ENCODE measurements at regions not wholly inside any gene's neighbourhood (a gene's known extent, or its start where the extent isn't known, plus 50 kb on each side); places are given as distances from the start of the nearest gene placed in this dataset.
A peak's percentile ranks its signal among the peaks of the same experiment; 100 is the strongest.

- no TSS peak for BruUV-seq (replicated peaks)
- DNase-seq (ENCODE audit: low read depth, low spot score) (no peak), ATAC-seq (no peak)
- H3K9me2 ChIP-seq (ENCODE audit: insufficient read depth), result no peaks in the 10 kb centered on the region
- H3K36me3 ChIP-seq (ENCODE audit: control insufficient read depth in 1 of 2, insufficient read depth in 2 of 2, low read length in 2 of 2), result no peaks in the 10 kb centered on the region
- no peak overlapping the region for H3K9ac ChIP-seq (ENCODE audit: low read length)
- TF ChIP-seq EZH2phosphoT487 (IDR thresholded peaks at IDR 0.05; ENCODE audit: borderline replicate concordance) (no peak), ATF3 (IDR thresholded peaks at IDR 0.05) (no peak), SRF (IDR thresholded peaks at IDR 0.05; ENCODE audit: low read depth) (no peak), JUND (IDR thresholded peaks at IDR 0.05) (no peak), SP1 (IDR thresholded peaks at IDR 0.05; ENCODE audit: low read depth) (no peak), EGR1 (IDR thresholded peaks at IDR 0.05; ENCODE audit: low read depth) (no peak), SIN3A (IDR thresholded peaks at IDR 0.05; ENCODE audit: low read depth) (no peak), FOSL1 (IDR thresholded peaks at IDR 0.05; ENCODE audit: low read depth) (no peak)
- no peak overlapping the region for H2AFZ ChIP-seq (ENCODE audit: low read depth, low read length, poor library complexity, severe bottlenecking)
- CTCF ChIA-PET, result no interaction called here
- POLR2A ChIA-PET, result no interaction called here
- intact Hi-C loops (cut with micrococcal nuclease), result no loop called here
- H3K4me2 ChIP-seq (ENCODE audit: low read length), result no peak overlapping the region
- no peaks in the 10 kb centered on the region for H4K20me1 ChIP-seq (ENCODE audit: insufficient read depth)
- H3K4me1 ChIP-seq (ENCODE audit: control insufficient read depth in 1 of 2, insufficient read depth in 2 of 2, low read length in 2 of 2), result no peaks in the 10 kb centered on the region
- H3K4me3 ChIP-seq (replicated peaks in 1 of 2; ENCODE audit: low read depth in 1 of 2, low read length in 2 of 2), result no peak overlapping the region
- no peak overlapping the region for H3K27ac ChIP-seq (ENCODE audit: low read depth, low read length)
- peaks cover 4% of the 10 kb centered on the region; the same call in 1 of the 2 replicates for H3K27me3 ChIP-seq (ENCODE audit: insufficient read depth, low read length)
- RAD21 ChIA-PET (ENCODE audit: low non-redundant PET in 1 of 2, low total read pairs in 2 of 2, uncharacterized antibody in 2 of 2, unreplicated experiment in 2 of 2), result no interaction called here
- no peaks in the 10 kb centered on the region for H3K9me3 ChIP-seq (ENCODE audit: control insufficient read depth in 1 of 2, insufficient read depth in 1 of 2, low read depth in 1 of 2, low read length in 2 of 2)
- H3K79me2 ChIP-seq (ENCODE audit: insufficient read depth, low read length), result no peaks in the 10 kb centered on the region
Measured at GRCh38 chr6:168240160-168240559, 79.4 kb downstream of the DACT2 start.

DNA sequence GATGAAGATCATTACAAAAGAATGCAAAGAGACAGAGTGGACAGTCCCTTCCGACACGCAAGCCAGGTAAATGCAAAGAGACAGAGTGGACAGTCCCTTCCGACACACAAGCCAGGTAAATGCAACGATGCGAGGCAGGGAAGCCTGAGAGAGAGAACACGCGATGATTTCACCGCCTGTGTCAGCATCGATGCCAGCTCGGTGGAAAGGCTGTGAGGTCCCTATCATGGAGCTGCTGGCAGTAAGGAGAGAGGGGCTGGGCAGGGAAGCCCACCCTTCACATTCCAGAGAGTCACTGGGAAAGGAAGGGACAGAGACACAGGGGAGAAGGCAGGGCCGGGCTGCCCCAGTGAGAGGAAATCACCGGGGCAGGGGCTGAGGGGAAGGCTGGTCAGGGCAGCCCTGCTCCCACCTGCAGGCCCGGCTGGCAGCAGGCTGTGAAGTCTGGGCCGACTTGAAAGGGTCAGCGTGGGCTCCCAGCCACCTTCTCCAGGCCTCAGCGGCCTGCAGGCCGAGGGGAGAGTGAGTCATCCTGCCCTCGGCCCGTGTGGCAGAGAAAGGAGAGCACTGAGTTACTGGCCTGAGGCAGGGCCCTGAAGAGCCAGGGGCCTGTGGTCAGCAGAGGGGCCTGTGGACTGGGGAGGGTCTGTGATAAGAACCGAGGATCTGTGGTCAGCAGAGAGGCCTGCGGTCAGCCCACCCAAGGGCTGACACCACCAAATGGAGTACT, 80.4 kb downstream of the DACT2 start:
- no peak for DNase-seq (ENCODE audit: low read depth, low spot score)
- no TSS peak for BruUV-seq (replicated peaks)
- TF ChIP-seq EZH2 (IDR thresholded peaks at IDR 0.05), result no peak
- ChIA-PET POLR2A (no interaction called here), CTCF (no interaction called here), RAD21 (ENCODE audit: low non-redundant PET in 1 of 2, low total read pairs in 2 of 2, uncharacterized antibody in 2 of 2, unreplicated experiment in 2 of 2) (no interaction called here)
- no peaks in the 10 kb centered on the region for H4K20me1 ChIP-seq (ENCODE audit: insufficient read depth)
- no peak overlapping the region for H3K9ac ChIP-seq (ENCODE audit: low read length)
- intact Hi-C loops (cut with micrococcal nuclease), result no loop called here
- H3K36me3 ChIP-seq (ENCODE audit: control insufficient read depth in 1 of 2, insufficient read depth in 2 of 2, low read length in 2 of 2), result no peaks in the 10 kb centered on the region
- H3K4me1 ChIP-seq (ENCODE audit: control insufficient read depth in 1 of 2, insufficient read depth in 2 of 2, low read length in 2 of 2), result no peaks in the 10 kb centered on the region
- no peak overlapping the region for H3K4me3 ChIP-seq (replicated peaks in 1 of 2; ENCODE audit: low read depth in 1 of 2, low read length in 2 of 2)
- 0 out of 2 replicates have a peak, but pooled peaks have one; percentile 27 for ATAC-seq
- no peaks in the 10 kb centered on the region for H3K9me3 ChIP-seq (ENCODE audit: control insufficient read depth in 1 of 2, insufficient read depth in 1 of 2, low read depth in 1 of 2, low read length in 2 of 2)
- no peaks in the 10 kb centered on the region for H3K79me2 ChIP-seq (ENCODE audit: insufficient read depth, low read length)
- no peak overlapping the region for H2AFZ ChIP-seq (ENCODE audit: low read depth, low read length, poor library complexity, severe bottlenecking)
- no peak overlapping the region for H3K4me2 ChIP-seq (ENCODE audit: low read length)
- no peaks in the 10 kb centered on the region for H3K9me2 ChIP-seq (ENCODE audit: insufficient read depth)
- no peak overlapping the region for H3K27ac ChIP-seq (ENCODE audit: low read depth, low read length)
- H3K27me3 ChIP-seq (ENCODE audit: insufficient read depth, low read length), result no peaks in the 10 kb centered on the region
